ENCODE measurements at regions not wholly inside any gene's neighbourhood (a gene's known extent, or its start where the extent isn't known, plus 50 kb on each side); places are given as distances from the start of the nearest gene placed in this dataset.

DNA sequence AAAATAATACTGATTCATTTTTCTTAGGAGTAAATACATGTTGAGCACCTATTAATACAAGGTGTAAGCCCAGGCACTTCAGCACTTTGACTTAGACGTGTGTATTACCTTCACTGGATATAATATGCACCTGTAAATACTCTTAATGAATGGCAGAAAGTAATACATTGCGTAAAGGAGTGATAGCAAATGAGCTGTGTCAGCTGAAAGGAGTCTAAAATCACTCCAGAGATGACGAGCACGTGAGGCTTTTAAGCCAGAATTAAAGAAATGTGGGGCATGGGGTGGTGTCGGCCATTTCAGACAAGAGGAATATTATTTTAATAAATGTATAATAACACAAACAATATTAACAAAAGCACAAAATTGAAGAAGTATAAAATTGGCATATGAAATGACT lies 722.7 kb downstream of the EPHA4 start:
- H3K9ac ChIP-seq (ENCODE audit: low read depth, low read length) = no peak overlapping the region
- H3K36me3 ChIP-seq (ENCODE audit: insufficient read depth, low read length) = no peaks in the 10 kb centered on the region
- H3K4me2 ChIP-seq (ENCODE audit: low read length) = no peak overlapping the region
- no peak overlapping the region for H3K4me3 ChIP-seq (ENCODE audit: low read length)
- no peaks in the 10 kb centered on the region for H3K9me3 ChIP-seq (replicated peaks; ENCODE audit: low read length)
- peaks cover 16% of the 10 kb centered on the region for H3K4me1 ChIP-seq (ENCODE audit: control insufficient read depth, insufficient read depth, low read length)
- no peaks in the 10 kb centered on the region for H3K27me3 ChIP-seq (ENCODE audit: control insufficient read depth, insufficient read depth, low read length)

DNA sequence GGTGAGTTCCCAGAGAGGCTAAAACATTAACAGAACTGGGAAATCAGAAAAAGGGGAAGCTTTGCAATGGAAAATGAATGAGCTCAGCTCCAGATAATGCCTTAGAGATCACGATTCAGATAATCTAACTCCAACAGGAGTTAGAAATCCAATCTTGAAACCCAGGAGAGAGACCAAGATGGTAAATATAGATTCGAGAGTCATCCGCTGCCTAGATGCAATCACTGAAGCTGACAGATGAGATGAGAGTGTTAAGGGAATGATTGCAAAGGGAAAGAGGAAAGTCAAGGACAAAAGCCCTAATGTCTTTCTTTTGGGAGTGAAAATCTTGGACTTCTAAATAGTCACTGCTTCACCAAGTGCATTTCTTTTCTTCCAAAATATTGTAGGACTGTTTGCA lies 722.0 kb downstream of the EPHA4 start:
- no peak overlapping the region for H3K4me3 ChIP-seq (ENCODE audit: low read length)

DNA sequence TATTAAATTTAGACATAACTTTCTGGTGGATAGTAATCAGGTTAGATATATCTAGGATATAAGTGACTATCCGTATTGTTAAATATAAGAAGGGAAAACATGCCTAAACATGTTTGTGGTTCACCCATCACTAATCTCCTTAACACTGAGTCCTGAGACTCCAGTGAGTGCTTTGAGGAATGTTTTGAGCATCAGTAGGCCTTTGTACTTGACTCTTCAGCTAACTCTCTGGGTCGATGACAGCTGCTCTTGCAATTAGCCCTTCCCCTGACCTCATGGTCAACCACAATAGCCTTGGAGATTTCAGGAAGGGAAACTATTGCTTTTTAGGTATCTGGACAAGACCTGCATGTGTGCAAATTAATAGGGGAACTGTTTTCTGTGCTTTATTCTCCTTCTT lies 716.8 kb downstream of the EPHA4 start:
- Histone ChIP-seq H3K4me1 (ENCODE audit: control insufficient read depth, insufficient read depth, low read length) (no peaks in the 10 kb centered on the region), H3K36me3 (ENCODE audit: insufficient read depth, low read length) (no peaks in the 10 kb centered on the region), H3K9ac (ENCODE audit: low read depth, low read length) (no peak overlapping the region), H3K27me3 (ENCODE audit: control insufficient read depth, insufficient read depth, low read length) (no peaks in the 10 kb centered on the region), H3K4me2 (ENCODE audit: low read length) (no peak overlapping the region), H3K9me3 (replicated peaks; ENCODE audit: low read length) (no peaks in the 10 kb centered on the region), H3K4me3 (ENCODE audit: low read length) (no peak overlapping the region)

More for the DNA sequence above, 722.0 kb downstream of the EPHA4 start:
- no peak overlapping the region for H3K9ac ChIP-seq (ENCODE audit: low read depth, low read length)
- no peaks in the 10 kb centered on the region for H3K9me3 ChIP-seq (replicated peaks; ENCODE audit: low read length)
- no peaks in the 10 kb centered on the region for H3K27me3 ChIP-seq (ENCODE audit: control insufficient read depth, insufficient read depth, low read length)
- H3K36me3 ChIP-seq (ENCODE audit: insufficient read depth, low read length) = no peaks in the 10 kb centered on the region
- peaks cover 16% of the 10 kb centered on the region for H3K4me1 ChIP-seq (ENCODE audit: control insufficient read depth, insufficient read depth, low read length)
- H3K4me2 ChIP-seq (ENCODE audit: low read length) = no peak overlapping the region

DNA sequence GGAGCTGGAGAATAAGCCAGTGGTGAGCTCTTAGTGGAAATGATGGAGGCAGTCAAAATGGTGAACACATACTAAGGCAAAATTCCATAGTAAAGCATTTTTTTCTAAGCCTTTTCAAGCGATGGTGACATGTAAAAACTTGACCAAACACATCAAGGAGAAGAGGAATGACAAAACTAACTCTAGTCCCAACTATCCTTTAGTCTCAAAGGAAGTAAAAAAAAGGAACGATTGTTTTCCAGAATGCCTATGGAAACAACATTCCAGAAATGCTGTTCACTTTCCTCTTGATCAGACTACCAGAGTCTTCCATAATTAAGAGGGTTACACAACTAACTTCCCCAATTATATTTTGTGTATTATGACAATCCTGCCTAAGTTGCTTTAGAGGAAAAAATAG lies 715.6 kb downstream of the EPHA4 start:
- Histone ChIP-seq H3K27me3 (ENCODE audit: control insufficient read depth, insufficient read depth, low read length) (no peaks in the 10 kb centered on the region), H3K4me1 (ENCODE audit: control insufficient read depth, insufficient read depth, low read length) (no peaks in the 10 kb centered on the region), H3K4me2 (ENCODE audit: low read length) (no peak overlapping the region), H3K4me3 (ENCODE audit: low read length) (no peak overlapping the region), H3K36me3 (ENCODE audit: insufficient read depth, low read length) (no peaks in the 10 kb centered on the region), H3K9me3 (replicated peaks; ENCODE audit: low read length) (no peaks in the 10 kb centered on the region), H3K9ac (ENCODE audit: low read depth, low read length) (no peak overlapping the region)

DNA sequence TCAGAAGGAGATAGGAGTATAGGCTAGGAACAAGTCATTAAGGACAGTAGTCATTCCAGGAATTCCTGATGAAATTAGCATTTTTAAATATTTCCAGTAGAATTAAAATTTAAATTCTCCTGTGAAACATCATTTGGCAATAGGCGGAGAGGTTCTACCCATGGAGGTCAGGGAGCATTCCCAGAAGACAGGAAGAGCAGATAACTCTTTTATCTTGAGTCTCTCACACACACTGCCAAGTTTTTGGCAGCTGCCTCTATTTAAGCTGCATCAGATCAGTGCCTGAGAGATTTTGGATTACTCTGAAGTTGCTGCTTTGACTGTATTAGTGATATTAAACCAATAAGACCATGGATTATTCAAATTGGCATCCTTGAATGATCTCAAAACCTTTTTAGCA lies 714.7 kb downstream of the EPHA4 start:
- no peak overlapping the region for H3K9ac ChIP-seq (ENCODE audit: low read depth, low read length)
- no peak overlapping the region for H3K4me2 ChIP-seq (ENCODE audit: low read length)
- no peaks in the 10 kb centered on the region for H3K36me3 ChIP-seq (ENCODE audit: insufficient read depth, low read length)
- no peaks in the 10 kb centered on the region for H3K4me1 ChIP-seq (ENCODE audit: control insufficient read depth, insufficient read depth, low read length)
- H3K27me3 ChIP-seq (ENCODE audit: control insufficient read depth, insufficient read depth, low read length) = no peaks in the 10 kb centered on the region
- no peak overlapping the region for H3K4me3 ChIP-seq (ENCODE audit: low read length)
- no peaks in the 10 kb centered on the region for H3K9me3 ChIP-seq (replicated peaks; ENCODE audit: low read length)

DNA sequence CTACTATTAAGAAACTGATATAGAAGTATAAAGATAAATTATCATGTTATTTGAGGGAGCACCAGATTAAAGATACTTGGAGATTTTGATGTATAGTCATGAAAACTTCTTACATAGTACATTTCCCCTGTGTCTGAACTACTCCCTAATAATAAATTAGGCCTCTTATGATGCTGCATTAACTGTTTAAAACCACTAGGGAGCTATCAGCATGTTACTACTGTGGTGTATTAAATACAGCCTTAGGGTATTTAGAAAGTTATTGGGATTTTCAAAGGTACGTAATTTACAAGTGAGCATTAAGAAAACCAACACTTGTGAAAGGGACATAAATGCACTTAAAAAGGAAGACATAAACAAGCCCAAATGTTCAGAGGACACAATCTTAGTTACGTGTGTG lies 714.0 kb downstream of the EPHA4 start:
- no peaks in the 10 kb centered on the region for H3K27me3 ChIP-seq (ENCODE audit: control insufficient read depth, insufficient read depth, low read length)
- H3K4me3 ChIP-seq (ENCODE audit: low read length) = no peak overlapping the region
- H3K4me1 ChIP-seq (ENCODE audit: control insufficient read depth, insufficient read depth, low read length) = no peaks in the 10 kb centered on the region
- no peak overlapping the region for H3K9ac ChIP-seq (ENCODE audit: low read depth, low read length)
- H3K36me3 ChIP-seq (ENCODE audit: insufficient read depth, low read length) = no peaks in the 10 kb centered on the region
- no peak overlapping the region for H3K4me2 ChIP-seq (ENCODE audit: low read length)
- H3K9me3 ChIP-seq (replicated peaks; ENCODE audit: low read length) = no peaks in the 10 kb centered on the region

DNA sequence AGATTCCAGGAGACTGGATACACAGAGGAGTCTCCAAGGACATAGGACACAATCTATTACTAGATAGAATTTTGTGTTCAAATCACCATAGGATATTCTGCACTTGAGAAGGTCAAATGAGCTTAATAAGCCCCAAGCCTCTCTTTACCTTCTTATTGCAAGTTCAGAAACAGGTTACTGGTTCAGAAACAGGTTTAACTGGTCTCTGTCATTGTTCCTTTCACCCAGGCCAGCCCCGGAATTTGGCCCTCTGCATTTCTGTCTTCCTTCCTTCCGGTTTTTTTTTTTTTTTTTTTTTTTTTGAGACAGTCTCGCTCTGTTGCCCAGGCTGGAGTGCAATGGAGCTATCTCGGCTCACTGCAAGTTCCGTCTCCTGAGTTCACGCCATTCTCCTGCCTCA lies 700.2 kb downstream of the EPHA4 start:
- no peaks in the 10 kb centered on the region for H3K36me3 ChIP-seq (ENCODE audit: insufficient read depth, low read length)
- no peaks in the 10 kb centered on the region for H3K4me1 ChIP-seq (ENCODE audit: control insufficient read depth, insufficient read depth, low read length)
- no peak overlapping the region for H3K4me2 ChIP-seq (ENCODE audit: low read length)
- no peak overlapping the region for H3K4me3 ChIP-seq (ENCODE audit: low read length)
- H3K9me3 ChIP-seq (replicated peaks; ENCODE audit: low read length) = no peaks in the 10 kb centered on the region
- no peaks in the 10 kb centered on the region for H3K27me3 ChIP-seq (ENCODE audit: control insufficient read depth, insufficient read depth, low read length)
- no peak overlapping the region for H3K9ac ChIP-seq (ENCODE audit: low read depth, low read length)

DNA sequence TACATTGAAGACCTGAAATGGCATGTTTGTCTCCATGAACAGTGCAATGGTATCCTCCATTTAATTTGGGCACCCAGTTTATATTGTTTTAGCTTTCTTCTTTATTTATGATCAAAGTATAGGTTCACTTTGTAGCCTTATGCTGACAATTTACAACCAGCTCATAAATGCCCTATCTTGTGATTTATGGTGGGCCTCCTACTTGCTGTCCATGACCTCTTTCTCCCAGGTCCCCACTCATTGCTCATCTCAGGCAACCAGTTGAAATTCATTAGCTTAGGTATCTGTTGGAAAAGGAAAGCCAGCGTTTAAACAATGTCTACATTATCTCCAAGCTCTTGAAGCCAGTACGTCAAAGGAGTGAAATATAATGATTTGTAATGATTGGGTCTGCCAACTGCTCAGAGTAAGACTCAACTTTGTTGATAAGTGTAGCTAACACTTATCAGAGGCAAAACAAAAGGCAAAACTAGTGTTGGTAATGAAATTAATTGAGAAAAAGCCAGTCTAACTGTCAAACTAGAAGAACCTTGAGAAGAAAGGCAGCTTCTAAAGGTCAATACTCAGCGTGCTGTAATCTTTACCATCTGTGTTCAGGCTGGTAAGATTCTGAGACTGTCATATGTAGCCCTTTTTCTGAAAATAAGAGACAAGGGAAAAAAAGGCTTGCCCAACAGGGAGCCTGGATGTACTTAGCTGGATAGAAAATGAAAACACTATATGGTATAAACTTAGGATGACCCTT lies 695.9 kb downstream of the EPHA4 start:
- no peak overlapping the region for H3K4me3 ChIP-seq (ENCODE audit: low read length)
- no peaks in the 10 kb centered on the region for H3K36me3 ChIP-seq (ENCODE audit: insufficient read depth, low read length)

DNA sequence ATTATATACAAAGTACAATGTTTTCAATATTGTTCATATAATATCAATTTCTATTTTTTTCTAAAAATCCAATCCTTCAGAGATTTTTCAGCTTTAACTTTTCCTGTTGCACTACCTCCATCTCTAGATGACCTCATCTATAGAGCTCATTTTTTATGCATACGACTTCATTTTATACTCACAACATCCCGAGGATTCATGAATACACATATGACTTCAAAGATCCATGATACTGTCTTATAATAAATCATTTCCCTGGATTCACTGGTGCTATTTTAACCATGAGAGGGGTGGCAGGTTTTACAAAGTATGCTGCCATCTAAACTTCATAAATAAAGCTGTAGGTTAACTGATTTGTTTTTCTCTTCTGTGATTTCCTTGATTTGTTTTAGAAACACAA lies 694.6 kb downstream of the EPHA4 start:
- Histone ChIP-seq H3K9me3 (replicated peaks; ENCODE audit: low read length) (no peaks in the 10 kb centered on the region), H3K4me1 (ENCODE audit: control insufficient read depth, insufficient read depth, low read length) (no peaks in the 10 kb centered on the region), H3K27me3 (ENCODE audit: control insufficient read depth, insufficient read depth, low read length) (no peaks in the 10 kb centered on the region), H3K9ac (ENCODE audit: low read depth, low read length) (no peak overlapping the region), H3K36me3 (ENCODE audit: insufficient read depth, low read length) (no peaks in the 10 kb centered on the region), H3K4me3 (ENCODE audit: low read length) (no peak overlapping the region), H3K4me2 (ENCODE audit: low read length) (no peak overlapping the region)

More for the DNA sequence above, 695.9 kb downstream of the EPHA4 start:
- Histone ChIP-seq H3K9ac (ENCODE audit: low read depth, low read length) (no peak overlapping the region), H3K4me1 (ENCODE audit: control insufficient read depth, insufficient read depth, low read length) (no peaks in the 10 kb centered on the region), H3K4me2 (ENCODE audit: low read length) (no peak overlapping the region), H3K27me3 (ENCODE audit: control insufficient read depth, insufficient read depth, low read length) (no peaks in the 10 kb centered on the region), H3K9me3 (replicated peaks; ENCODE audit: low read length) (no peaks in the 10 kb centered on the region)

DNA sequence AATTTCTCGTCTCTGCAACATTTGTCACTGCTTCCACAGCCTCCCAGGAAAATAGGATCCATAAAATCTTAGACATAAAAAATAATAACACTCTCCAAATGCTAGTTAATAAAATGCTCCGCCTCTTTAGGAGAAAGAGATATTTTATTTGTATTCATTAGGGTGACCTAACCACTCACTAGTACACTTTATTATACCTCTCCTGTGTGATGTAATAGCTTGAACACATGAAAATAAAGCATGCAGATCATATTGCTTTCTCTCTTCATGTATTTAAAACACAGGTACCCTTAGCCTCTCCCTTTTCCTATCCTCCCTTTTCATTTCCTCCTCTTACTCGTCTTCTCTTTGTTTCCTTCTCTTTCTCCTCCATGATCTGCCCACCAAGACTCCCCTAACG lies 694.2 kb downstream of the EPHA4 start:
- Histone ChIP-seq H3K9ac (ENCODE audit: low read depth, low read length) (no peak overlapping the region), H3K27me3 (ENCODE audit: control insufficient read depth, insufficient read depth, low read length) (no peaks in the 10 kb centered on the region), H3K9me3 (replicated peaks; ENCODE audit: low read length) (no peaks in the 10 kb centered on the region), H3K4me2 (ENCODE audit: low read length) (no peak overlapping the region), H3K36me3 (ENCODE audit: insufficient read depth, low read length) (no peaks in the 10 kb centered on the region), H3K4me1 (ENCODE audit: control insufficient read depth, insufficient read depth, low read length) (no peaks in the 10 kb centered on the region), H3K4me3 (ENCODE audit: low read length) (no peak overlapping the region)

DNA sequence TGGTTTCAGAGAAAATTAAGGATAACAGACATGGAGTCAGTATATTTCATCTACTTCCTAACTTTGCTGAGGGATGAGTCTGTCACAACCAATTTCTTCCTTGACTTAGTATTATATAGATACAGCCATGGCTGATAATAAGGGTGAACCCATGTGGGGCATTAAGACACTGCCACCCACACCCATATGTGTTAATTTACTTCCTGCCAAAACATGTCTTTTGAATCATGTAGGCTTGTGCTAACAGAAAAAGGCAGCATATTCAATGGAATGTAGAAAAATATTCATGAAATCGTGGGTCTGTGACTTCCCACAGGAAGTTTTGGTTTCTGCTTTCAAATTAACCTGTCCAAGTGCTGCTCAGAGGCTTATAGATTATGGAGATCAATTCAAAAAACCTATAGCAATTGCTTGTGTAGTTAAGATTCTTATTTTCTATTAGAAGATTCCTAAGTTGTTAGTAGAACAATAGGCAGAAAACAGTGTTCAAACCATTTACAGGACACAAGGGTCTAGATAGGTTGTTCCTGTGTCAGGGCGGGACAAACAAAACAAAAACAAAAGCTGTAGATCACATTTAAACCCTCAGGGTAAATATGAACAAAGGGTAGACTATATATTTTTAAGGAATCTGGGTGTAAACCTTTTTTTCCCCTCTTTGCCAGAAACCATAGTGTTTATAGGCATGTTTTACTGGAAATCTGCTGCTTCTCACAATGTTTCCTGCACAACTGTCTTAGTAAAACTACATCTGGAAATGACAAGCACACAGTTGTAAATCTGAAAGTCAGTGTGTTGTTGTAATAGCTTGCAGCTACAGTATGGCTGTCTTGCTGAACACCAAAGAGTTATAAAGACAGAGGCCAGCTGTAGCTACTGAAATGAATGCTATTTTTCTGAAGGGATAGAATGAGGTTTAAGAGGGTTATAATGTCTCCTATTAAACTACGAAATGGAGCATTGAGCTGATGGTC lies 691.2 kb downstream of the EPHA4 start:
- Histone ChIP-seq H3K4me3 (ENCODE audit: low read length) (no peak overlapping the region), H3K36me3 (ENCODE audit: insufficient read depth, low read length) (no peaks in the 10 kb centered on the region), H3K9me3 (replicated peaks; ENCODE audit: low read length) (no peaks in the 10 kb centered on the region), H3K4me2 (ENCODE audit: low read length) (no peak overlapping the region), H3K27me3 (ENCODE audit: control insufficient read depth, insufficient read depth, low read length) (no peaks in the 10 kb centered on the region), H3K4me1 (ENCODE audit: control insufficient read depth, insufficient read depth, low read length) (no peaks in the 10 kb centered on the region), H3K9ac (ENCODE audit: low read depth, low read length) (no peak overlapping the region)
